WTC11 (cell line): ENCODE measurements at regions not wholly inside any gene's neighbourhood (a gene's known extent, or its start where the extent isn't known, plus 50 kb on each side); places are given as distances from the start of the nearest gene placed in this dataset.

Source experiments
- ATAC-seq: fragments of 200-7000 bp; cut with Tn5 transposase; 2 replicates; pipeline ENCODE4 v1.10.0; 2021; ENCODE audit warnings: mild to moderate bottlenecking, moderate library complexity
- CTCF ChIA-PET: fragments of 300-600 bp; sonication (Branson Sonifier 250); formaldehyde crosslinking; loops from one replicate; lab custom pipeline; 2021; ENCODE audit warnings: antibody characterized with exemption; lab: Charles Lee
- POLR2A ChIA-PET: fragments of 350-600 bp; sonication (Branson Sonifier 250); formaldehyde crosslinking; loops from one replicate; lab custom pipeline; 2021; ENCODE audit warnings: antibody characterized with exemption; lab: Charles Lee
- DNase-seq: peaks from one replicate; pipeline ENCODE4 v3.0.0; 2021; ENCODE audit warnings: low spot score
- H3K27ac Mint-ChIP-seq: 2 replicates; pipeline ENCODE4 v1.8.0; 2021; ENCODE audit warnings: mixed read lengths
- H3K27me3 Mint-ChIP-seq: 2 replicates; pipeline ENCODE4 v1.8.0; 2021; ENCODE audit warnings: low read depth, mild to moderate bottlenecking, moderate library complexity, mixed read lengths
- H3K36me3 Mint-ChIP-seq: 2 replicates; pipeline ENCODE4 v1.8.0; 2021; ENCODE audit warnings: mixed read lengths
- H3K4me1 Mint-ChIP-seq: 2 replicates; pipeline ENCODE4 v1.8.0; 2022; ENCODE audit warnings: mixed read lengths
- H3K4me3 Mint-ChIP-seq: 2 replicates; pipeline ENCODE4 v1.8.0; 2021; ENCODE audit warnings: mild to moderate bottlenecking, moderate library complexity, mixed read lengths
- H3K9me3 Mint-ChIP-seq: 2 replicates; pipeline ENCODE4 v1.8.0; 2021; ENCODE audit warnings: mixed read lengths
- ELF4 ChIP-seq: sonication (generic); formaldehyde crosslinking; IDR thresholded peaks from 2 replicates; pipeline ENCODE4 v1.8.1; 2022; ENCODE audit warnings: low read depth, mild to moderate bottlenecking, moderate library complexity, missing genetic modification reagents
- HMGA2 ChIP-seq: fragments of 250-450 bp; sonication (Bioruptor Pico); IDR thresholded peaks from 2 replicates; pipeline ENCODE4 v1.4.0; 2021; ENCODE audit warnings: mild to moderate bottlenecking, moderate library complexity
- KAT7 ChIP-seq: sonication (generic); formaldehyde crosslinking; IDR thresholded peaks from 2 replicates; pipeline ENCODE4 v1.8.1; 2023; ENCODE audit warnings: missing genetic modification reagents, mild to moderate bottlenecking, borderline replicate concordance
- NR3C1 ChIP-seq: sonication (generic); formaldehyde crosslinking; conservative IDR thresholded peaks from 2 replicates; pipeline ENCODE4 v1.8.1; 2023; ENCODE audit warnings: low read depth, mild to moderate bottlenecking, missing genetic modification reagents
- OVOL2 ChIP-seq: fragments of 250-450 bp; sonication (Bioruptor Pico); IDR thresholded peaks from 2 replicates; pipeline ENCODE4 v1.9.0; 2021; ENCODE audit warnings: mild to moderate bottlenecking, borderline replicate concordance
- SP1 ChIP-seq: sonication (generic); formaldehyde crosslinking; conservative IDR thresholded peaks from 2 replicates; pipeline ENCODE4 v1.8.1; 2022; ENCODE audit warnings: missing genetic modification reagents
- TCF7 ChIP-seq: sonication (generic); formaldehyde crosslinking; IDR thresholded peaks from 2 replicates; pipeline ENCODE4 v1.8.0; 2022; ENCODE audit warnings: mild to moderate bottlenecking, low read depth, missing genetic modification reagents, moderate library complexity
- TP53 ChIP-seq: sonication (generic); formaldehyde crosslinking; IDR thresholded peaks from 2 replicates; pipeline ENCODE4 v1.8.1; 2023; ENCODE audit warnings: mild to moderate bottlenecking, missing genetic modification reagents
- ZBTB21 ChIP-seq: sonication (generic); formaldehyde crosslinking; IDR thresholded peaks from 2 replicates; pipeline ENCODE4 v1.8.1; 2023; ENCODE audit warnings: mild to moderate bottlenecking, missing genetic modification reagents, borderline replicate concordance
- ZNF138 ChIP-seq: sonication (generic); formaldehyde crosslinking; conservative IDR thresholded peaks from 2 replicates; pipeline ENCODE4 v1.8.1; 2022; ENCODE audit warnings: mild to moderate bottlenecking, moderate library complexity, missing genetic modification reagents
- ZNF219 ChIP-seq: sonication (generic); formaldehyde crosslinking; IDR thresholded peaks from 2 replicates; pipeline ENCODE4 v1.8.0; 2023; ENCODE audit warnings: missing genetic modification reagents, mild to moderate bottlenecking, borderline replicate concordance
- ZNF263 ChIP-seq: sonication (generic); formaldehyde crosslinking; IDR thresholded peaks from 2 replicates; pipeline ENCODE4 v1.8.1; 2022; ENCODE audit warnings: low read depth, mild to moderate bottlenecking, moderate library complexity, missing genetic modification reagents
- ZNF396 ChIP-seq: fragments of 250-450 bp; sonication (Bioruptor Pico); IDR thresholded peaks from 2 replicates; pipeline ENCODE4 v1.8.0; 2021; ENCODE audit warnings: mild to moderate bottlenecking, moderate library complexity, borderline replicate concordance
- TF ChIP-seq, protein P1 (sequence below): sonication (generic); formaldehyde crosslinking; IDR thresholded peaks from 2 replicates; pipeline ENCODE4 v1.8.0; 2023; ENCODE audit warnings: mild to moderate bottlenecking, missing genetic modification reagents
- TF ChIP-seq, protein P2 (sequence below): fragments of 250-450 bp; sonication (Bioruptor Pico); IDR thresholded peaks from 2 replicates; pipeline ENCODE4 v1.9.0; 2021; ENCODE audit warnings: moderate library complexity, mild to moderate bottlenecking, inconsistent platforms, borderline replicate concordance
- TF ChIP-seq, protein P3 (sequence below): sonication (generic); formaldehyde crosslinking; IDR thresholded peaks from 2 replicates; pipeline ENCODE4 v1.8.0; 2023; ENCODE audit warnings: missing genetic modification reagents, mild to moderate bottlenecking, borderline replicate concordance
- TF ChIP-seq, protein P4 (sequence below): sonication (generic); formaldehyde crosslinking; IDR thresholded peaks from 2 replicates; pipeline ENCODE4 v1.8.1; 2022; ENCODE audit warnings: missing genetic modification reagents, borderline replicate concordance
- TF ChIP-seq, protein P5 (sequence below): fragments of 250-450 bp; sonication (Bioruptor Pico); conservative IDR thresholded peaks from 2 replicates; pipeline ENCODE4 v1.9.0; 2021; ENCODE audit warnings: mild to moderate bottlenecking
- TF ChIP-seq, protein P6 (sequence below): fragments of 250-450 bp; sonication (Bioruptor Pico); IDR thresholded peaks from 2 replicates; pipeline ENCODE4 v1.9.0; 2021; ENCODE audit warnings: mild to moderate bottlenecking

DNA sequence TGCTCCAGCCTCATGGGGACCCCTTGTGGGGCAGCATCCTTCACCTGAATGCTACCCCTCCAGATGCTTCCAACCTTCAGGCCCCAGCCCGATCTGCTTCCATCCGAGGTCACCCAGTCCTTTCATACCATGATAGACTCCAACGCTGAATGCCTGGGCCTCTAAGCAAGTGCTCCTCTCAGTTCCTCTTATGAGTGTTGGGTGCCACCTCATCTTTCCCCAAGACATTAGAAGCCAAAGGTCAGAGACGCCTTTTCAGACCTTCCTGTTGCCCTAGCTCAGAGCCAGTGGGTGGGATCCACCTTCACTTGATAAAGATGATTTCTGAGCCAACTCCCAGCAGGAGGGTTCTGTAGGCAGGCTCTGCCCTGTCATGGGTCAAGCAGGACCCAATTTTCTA is 174.5 kb upstream of the MGAT5 start (continued):
- TF ChIP-seq, protein P1, sequence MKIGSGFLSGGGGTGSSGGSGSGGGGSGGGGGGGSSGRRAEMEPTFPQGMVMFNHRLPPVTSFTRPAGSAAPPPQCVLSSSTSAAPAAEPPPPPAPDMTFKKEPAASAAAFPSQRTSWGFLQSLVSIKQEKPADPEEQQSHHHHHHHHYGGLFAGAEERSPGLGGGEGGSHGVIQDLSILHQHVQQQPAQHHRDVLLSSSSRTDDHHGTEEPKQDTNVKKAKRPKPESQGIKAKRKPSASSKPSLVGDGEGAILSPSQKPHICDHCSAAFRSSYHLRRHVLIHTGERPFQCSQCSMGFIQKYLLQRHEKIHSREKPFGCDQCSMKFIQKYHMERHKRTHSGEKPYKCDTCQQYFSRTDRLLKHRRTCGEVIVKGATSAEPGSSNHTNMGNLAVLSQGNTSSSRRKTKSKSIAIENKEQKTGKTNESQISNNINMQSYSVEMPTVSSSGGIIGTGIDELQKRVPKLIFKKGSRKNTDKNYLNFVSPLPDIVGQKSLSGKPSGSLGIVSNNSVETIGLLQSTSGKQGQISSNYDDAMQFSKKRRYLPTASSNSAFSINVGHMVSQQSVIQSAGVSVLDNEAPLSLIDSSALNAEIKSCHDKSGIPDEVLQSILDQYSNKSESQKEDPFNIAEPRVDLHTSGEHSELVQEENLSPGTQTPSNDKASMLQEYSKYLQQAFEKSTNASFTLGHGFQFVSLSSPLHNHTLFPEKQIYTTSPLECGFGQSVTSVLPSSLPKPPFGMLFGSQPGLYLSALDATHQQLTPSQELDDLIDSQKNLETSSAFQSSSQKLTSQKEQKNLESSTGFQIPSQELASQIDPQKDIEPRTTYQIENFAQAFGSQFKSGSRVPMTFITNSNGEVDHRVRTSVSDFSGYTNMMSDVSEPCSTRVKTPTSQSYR (CRISPR knock-in tag): no peak
- TF ChIP-seq TCF7 (CRISPR knock-in tag) (no peak), ELF4 (CRISPR knock-in tag) (no peak), TP53 (CRISPR knock-in tag) (no peak), ZBTB21 (CRISPR knock-in tag) (no peak), NR3C1 (no peak)

DNA sequence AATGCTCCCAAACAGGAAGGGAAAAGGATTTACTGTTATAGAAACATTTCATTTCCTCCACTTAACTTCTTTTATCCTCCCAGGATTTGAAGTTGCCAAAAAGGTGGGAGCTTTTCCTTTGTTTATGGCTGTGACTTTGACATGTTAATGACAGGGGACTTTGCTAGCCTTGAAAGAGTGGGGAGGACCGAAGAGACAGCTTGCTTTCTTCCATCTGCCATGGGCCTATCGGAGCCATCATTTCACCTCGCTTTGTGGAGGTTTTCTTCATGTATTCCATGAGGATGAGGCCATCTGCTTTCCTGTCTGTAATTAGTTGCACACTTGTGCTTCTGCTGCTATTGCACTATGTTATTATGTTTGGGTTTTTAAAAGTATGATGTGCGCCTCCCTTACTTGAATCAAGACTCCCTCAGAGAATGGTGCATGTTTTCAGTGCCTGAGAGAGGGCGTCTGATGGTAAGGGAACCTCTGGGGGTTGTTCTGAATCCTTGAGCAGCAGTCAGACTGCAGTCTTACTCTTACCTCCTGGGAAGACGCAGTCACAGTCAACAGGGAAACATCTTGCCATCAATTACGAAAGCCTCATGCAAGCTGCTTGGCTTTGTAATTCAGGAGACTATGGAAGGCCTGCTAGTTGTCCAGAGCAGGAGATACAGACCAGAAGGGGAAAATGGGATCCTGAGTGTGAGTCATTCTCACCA is 173.3 kb upstream of the MGAT5 start:
- H3K4me3 Mint-ChIP-seq: no peak overlapping the region
- POLR2A ChIA-PET: no interaction called here
- CTCF ChIA-PET: interaction anchor here (0.8 to 1.5 kb wide), 6 partner anchors 12 to 388 kb away, joined by 3 to 6 read pairs (median 6); no protein-coding TSS in a partner anchor
- H3K27ac Mint-ChIP-seq: peak overlapping the region; percentile 42; the same call in 1 of the 2 replicates
- peak; percentile 60 for ATAC-seq
- H3K4me1 Mint-ChIP-seq: peaks cover 21% of the 10 kb centered on the region
- peaks cover 3% of the 10 kb centered on the region for H3K27me3 Mint-ChIP-seq
- H3K9me3 Mint-ChIP-seq: peaks cover 8% of the 10 kb centered on the region
- DNase-seq: no peak
- H3K36me3 Mint-ChIP-seq: no peaks in the 10 kb centered on the region
- TF ChIP-seq ZNF138 (CRISPR knock-in tag) (no peak), OVOL2 (CRISPR knock-in tag) (no peak), HMGA2 (CRISPR knock-in tag) (no peak), ZNF396 (CRISPR knock-in tag) (no peak), SP1 (CRISPR knock-in tag) (no peak), ZNF219 (CRISPR knock-in tag) (no peak), ZNF263 (CRISPR knock-in tag) (no peak), KAT7 (no peak), NR3C1 (no peak)
- TF ChIP-seq, protein P2, sequence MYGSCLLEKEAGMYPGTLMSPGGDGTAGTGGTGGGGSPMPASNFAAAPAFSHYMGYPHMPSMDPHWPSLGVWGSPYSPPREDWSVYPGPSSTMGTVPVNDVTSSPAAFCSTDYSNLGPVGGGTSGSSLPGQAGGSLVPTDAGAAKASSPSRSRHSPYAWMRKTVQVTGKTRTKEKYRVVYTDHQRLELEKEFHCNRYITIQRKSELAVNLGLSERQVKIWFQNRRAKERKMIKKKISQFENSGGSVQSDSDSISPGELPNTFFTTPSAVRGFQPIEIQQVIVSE (CRISPR knock-in tag): no peak
- TF ChIP-seq, protein P3, sequence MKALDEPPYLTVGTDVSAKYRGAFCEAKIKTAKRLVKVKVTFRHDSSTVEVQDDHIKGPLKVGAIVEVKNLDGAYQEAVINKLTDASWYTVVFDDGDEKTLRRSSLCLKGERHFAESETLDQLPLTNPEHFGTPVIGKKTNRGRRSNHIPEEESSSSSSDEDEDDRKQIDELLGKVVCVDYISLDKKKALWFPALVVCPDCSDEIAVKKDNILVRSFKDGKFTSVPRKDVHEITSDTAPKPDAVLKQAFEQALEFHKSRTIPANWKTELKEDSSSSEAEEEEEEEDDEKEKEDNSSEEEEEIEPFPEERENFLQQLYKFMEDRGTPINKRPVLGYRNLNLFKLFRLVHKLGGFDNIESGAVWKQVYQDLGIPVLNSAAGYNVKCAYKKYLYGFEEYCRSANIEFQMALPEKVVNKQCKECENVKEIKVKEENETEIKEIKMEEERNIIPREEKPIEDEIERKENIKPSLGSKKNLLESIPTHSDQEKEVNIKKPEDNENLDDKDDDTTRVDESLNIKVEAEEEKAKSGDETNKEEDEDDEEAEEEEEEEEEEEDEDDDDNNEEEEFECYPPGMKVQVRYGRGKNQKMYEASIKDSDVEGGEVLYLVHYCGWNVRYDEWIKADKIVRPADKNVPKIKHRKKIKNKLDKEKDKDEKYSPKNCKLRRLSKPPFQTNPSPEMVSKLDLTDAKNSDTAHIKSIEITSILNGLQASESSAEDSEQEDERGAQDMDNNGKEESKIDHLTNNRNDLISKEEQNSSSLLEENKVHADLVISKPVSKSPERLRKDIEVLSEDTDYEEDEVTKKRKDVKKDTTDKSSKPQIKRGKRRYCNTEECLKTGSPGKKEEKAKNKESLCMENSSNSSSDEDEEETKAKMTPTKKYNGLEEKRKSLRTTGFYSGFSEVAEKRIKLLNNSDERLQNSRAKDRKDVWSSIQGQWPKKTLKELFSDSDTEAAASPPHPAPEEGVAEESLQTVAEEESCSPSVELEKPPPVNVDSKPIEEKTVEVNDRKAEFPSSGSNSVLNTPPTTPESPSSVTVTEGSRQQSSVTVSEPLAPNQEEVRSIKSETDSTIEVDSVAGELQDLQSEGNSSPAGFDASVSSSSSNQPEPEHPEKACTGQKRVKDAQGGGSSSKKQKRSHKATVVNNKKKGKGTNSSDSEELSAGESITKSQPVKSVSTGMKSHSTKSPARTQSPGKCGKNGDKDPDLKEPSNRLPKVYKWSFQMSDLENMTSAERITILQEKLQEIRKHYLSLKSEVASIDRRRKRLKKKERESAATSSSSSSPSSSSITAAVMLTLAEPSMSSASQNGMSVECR (CRISPR knock-in tag): no peak
- TF ChIP-seq, protein P4, sequence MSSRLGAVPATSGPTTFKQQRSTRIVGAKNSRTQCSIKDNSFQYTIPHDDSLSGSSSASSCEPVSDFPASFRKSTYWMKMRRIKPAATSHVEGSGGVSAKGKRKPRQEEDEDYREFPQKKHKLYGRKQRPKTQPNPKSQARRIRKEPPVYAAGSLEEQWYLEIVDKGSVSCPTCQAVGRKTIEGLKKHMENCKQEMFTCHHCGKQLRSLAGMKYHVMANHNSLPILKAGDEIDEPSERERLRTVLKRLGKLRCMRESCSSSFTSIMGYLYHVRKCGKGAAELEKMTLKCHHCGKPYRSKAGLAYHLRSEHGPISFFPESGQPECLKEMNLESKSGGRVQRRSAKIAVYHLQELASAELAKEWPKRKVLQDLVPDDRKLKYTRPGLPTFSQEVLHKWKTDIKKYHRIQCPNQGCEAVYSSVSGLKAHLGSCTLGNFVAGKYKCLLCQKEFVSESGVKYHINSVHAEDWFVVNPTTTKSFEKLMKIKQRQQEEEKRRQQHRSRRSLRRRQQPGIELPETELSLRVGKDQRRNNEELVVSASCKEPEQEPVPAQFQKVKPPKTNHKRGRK (CRISPR knock-in tag): no peak
- TF ChIP-seq, protein P5, sequence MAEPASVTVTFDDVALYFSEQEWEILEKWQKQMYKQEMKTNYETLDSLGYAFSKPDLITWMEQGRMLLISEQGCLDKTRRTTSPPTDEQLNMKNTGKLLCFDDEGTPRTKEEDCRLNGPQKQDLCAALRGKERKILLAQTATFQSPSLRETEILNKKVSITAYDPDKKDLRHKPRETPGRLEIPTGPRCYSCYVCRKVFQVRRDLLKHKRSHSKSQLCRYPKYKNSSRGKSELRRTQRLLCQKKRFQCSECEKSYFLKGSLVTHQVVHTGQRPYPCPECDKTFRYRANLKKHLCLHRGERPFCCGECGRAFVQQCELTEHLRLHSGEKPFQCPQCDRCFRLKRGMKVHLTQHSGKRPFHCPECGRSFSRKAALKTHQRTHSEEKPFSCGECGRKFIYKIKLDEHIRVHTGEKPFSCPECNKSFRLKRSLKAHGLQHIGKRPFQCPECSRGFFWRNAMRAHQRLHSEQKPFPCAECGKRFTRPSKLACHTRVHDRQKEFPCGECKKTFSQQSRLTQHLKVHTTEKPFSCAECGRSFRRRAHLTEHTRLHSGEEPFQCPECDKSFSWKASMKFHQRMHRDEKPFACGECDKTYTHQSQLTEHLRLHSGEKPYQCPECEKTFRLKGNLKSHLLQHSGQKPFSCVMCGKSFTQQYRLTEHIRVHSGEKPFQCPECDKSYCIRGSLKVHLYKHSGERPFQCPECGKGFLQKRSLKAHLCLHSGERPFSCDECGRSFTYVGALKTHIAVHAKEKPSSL (CRISPR knock-in tag): no peak
- TF ChIP-seq, protein P6, sequence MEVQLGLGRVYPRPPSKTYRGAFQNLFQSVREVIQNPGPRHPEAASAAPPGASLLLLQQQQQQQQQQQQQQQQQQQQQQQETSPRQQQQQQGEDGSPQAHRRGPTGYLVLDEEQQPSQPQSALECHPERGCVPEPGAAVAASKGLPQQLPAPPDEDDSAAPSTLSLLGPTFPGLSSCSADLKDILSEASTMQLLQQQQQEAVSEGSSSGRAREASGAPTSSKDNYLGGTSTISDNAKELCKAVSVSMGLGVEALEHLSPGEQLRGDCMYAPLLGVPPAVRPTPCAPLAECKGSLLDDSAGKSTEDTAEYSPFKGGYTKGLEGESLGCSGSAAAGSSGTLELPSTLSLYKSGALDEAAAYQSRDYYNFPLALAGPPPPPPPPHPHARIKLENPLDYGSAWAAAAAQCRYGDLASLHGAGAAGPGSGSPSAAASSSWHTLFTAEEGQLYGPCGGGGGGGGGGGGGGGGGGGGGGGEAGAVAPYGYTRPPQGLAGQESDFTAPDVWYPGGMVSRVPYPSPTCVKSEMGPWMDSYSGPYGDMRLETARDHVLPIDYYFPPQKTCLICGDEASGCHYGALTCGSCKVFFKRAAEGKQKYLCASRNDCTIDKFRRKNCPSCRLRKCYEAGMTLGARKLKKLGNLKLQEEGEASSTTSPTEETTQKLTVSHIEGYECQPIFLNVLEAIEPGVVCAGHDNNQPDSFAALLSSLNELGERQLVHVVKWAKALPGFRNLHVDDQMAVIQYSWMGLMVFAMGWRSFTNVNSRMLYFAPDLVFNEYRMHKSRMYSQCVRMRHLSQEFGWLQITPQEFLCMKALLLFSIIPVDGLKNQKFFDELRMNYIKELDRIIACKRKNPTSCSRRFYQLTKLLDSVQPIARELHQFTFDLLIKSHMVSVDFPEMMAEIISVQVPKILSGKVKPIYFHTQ: no peak
